ENCODE measurements at regions not wholly inside any gene's neighbourhood (a gene's known extent, or its start where the extent isn't known, plus 50 kb on each side); places are given as distances from the start of the nearest gene placed in this dataset.
"Not testable (repeated sequence)": the region's sequence is repeated elsewhere in the genome, so short reads cannot be mapped to it uniquely, and the experiment has no call there.

- no peak overlapping the region for H3K27ac ChIP-seq
- no peak overlapping the region for H3K4me3 ChIP-seq
- TF ChIP-seq POLR2A (IDR thresholded peaks at IDR 0.05) = no peak
- TF ChIP-seq, protein P1, sequence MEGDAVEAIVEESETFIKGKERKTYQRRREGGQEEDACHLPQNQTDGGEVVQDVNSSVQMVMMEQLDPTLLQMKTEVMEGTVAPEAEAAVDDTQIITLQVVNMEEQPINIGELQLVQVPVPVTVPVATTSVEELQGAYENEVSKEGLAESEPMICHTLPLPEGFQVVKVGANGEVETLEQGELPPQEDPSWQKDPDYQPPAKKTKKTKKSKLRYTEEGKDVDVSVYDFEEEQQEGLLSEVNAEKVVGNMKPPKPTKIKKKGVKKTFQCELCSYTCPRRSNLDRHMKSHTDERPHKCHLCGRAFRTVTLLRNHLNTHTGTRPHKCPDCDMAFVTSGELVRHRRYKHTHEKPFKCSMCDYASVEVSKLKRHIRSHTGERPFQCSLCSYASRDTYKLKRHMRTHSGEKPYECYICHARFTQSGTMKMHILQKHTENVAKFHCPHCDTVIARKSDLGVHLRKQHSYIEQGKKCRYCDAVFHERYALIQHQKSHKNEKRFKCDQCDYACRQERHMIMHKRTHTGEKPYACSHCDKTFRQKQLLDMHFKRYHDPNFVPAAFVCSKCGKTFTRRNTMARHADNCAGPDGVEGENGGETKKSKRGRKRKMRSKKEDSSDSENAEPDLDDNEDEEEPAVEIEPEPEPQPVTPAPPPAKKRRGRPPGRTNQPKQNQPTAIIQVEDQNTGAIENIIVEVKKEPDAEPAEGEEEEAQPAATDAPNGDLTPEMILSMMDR (IDR thresholded peaks at IDR 0.05) = no peak
- H3K4me1 ChIP-seq = no peaks in the 10 kb centered on the region
- DNase-seq = no peak
- no peaks in the 10 kb centered on the region for H3K27me3 ChIP-seq
- 60 to 77% methylated on average over 2 of the region's 2 CpGs for WGBS, 2 donors
- intact Hi-C loops (cut with DNase I) = no loop called here
- H3K9me3 ChIP-seq = no peaks in the 10 kb centered on the region
- H3K36me3 ChIP-seq = no peaks in the 10 kb centered on the region
Measured at GRCh38 chr13:82058364-82058763, 1717.4 kb upstream of the SPRY2 start.

DNA sequence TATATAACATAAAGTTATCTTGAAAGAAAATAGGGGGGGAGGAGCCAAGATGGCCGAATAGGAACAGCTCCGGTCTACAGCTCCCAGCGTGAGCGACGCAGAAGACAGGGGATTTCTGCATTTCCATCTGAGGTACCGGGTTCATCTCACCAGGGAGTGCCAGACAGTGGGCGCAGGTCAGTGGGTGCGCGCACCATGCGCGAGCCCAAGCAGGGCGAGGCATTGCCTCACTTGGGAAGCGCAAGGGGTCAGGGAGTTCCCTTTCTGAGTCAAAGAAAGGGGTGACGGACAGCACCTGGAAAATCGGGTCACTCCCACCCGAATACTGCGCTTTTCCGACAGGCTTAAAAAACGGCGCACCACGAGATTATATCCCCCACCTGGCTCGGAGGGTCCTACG lies 1704.4 kb upstream of the SPRY2 start:
- DNase-seq; H3K4me3 ChIP-seq; H3K4me1 ChIP-seq; H3K27me3 ChIP-seq; H3K36me3 ChIP-seq; H3K9me3 ChIP-seq; intact Hi-C loops (cut with DNase I); H3K27ac ChIP-seq: not testable (repeated sequence)
- 93% methylated on average over 23 of the region's 23 CpGs for WGBS, 2 donors

DNA sequence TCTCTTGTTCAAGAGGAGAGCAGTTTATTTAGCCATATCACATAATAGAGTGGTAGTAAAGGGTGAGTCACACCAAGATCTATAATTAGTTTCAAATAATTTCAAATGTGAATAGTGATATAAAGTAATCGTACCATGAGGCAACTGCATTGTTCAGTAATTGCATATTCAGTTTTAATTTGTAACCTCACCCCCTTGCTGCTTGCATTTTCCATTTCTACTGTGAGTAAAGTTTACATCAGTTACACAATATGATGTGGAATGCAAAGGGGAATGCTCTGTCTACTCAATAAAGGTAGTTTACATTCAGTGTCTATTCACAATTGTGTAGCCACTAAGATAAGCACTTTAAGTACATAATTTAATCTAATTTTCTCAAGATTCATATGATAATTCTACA lies 1695.7 kb upstream of the SPRY2 start:
- TF ChIP-seq EP300 (IDR thresholded peaks at IDR 0.05) (no peak), POLR2AphosphoS5 (IDR thresholded peaks at IDR 0.05) (no peak), POLR2A (IDR thresholded peaks at IDR 0.05) (no peak)
- TF ChIP-seq, protein P1 (IDR thresholded peaks at IDR 0.05) = no peak
- H3K27me3 ChIP-seq = no peaks in the 10 kb centered on the region
- 76% methylated on average over 1 of the region's 1 CpG for WGBS, 2 donors
- H3K27ac ChIP-seq = no peak overlapping the region
- H3K4me1 ChIP-seq = no peaks in the 10 kb centered on the region
- intact Hi-C loops (cut with DNase I) = no loop called here
- H3K36me3 ChIP-seq = no peaks in the 10 kb centered on the region
- no peak for DNase-seq
- H3K9me3 ChIP-seq = no peaks in the 10 kb centered on the region
- H3K4me3 ChIP-seq = no peak overlapping the region

DNA sequence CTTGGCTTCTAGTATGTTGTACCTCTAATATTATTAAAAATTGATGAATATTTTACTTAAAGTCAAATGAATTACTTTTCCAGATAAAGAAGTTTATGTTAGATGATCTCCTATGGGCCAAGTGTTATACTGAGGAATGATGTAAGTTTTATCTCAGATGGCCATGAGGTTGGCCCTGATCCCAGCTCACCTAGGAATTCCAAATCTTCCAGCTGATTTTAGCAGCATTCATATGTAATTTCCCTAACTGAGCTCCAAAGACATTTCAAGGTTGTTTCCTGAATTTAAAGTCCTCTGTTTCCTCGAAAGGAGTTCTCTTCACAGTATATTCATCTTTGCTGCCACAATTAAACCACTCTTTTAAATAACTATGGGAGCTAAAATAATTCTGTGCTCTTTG lies 1670.4 kb upstream of the SPRY2 start:
- Histone ChIP-seq H3K9me3 (no peaks in the 10 kb centered on the region), H3K36me3 (no peaks in the 10 kb centered on the region), H3K4me3 (no peak overlapping the region), H3K27me3 (no peaks in the 10 kb centered on the region), H3K4me1 (no peaks in the 10 kb centered on the region), H3K27ac (no peak overlapping the region)
- WGBS, 2 donors = 51 to 74% methylated on average over 1 of the region's 1 CpG
- intact Hi-C loops (cut with DNase I) = no loop called here
- TF ChIP-seq, protein P1 (IDR thresholded peaks at IDR 0.05) = no peak
- TF ChIP-seq EP300 (IDR thresholded peaks at IDR 0.05) = no peak
- TF ChIP-seq POLR2A (IDR thresholded peaks at IDR 0.05) = no peak
- TF ChIP-seq POLR2AphosphoS5 (IDR thresholded peaks at IDR 0.05) = no peak
- DNase-seq = no peak

- no peak for DNase-seq
- Histone ChIP-seq H3K36me3 (no peaks in the 10 kb centered on the region), H3K4me1 (no peaks in the 10 kb centered on the region), H3K4me3 (no peak overlapping the region), H3K27ac (no peak overlapping the region), H3K9me3 (no peaks in the 10 kb centered on the region), H3K27me3 (no peaks in the 10 kb centered on the region)
- WGBS, 2 donors = 69 to 73% methylated on average over 2 of the region's 2 CpGs
- no peak for TF ChIP-seq EP300 (IDR thresholded peaks at IDR 0.05)
- TF ChIP-seq POLR2AphosphoS5 (IDR thresholded peaks at IDR 0.05) = no peak
- TF ChIP-seq POLR2A (IDR thresholded peaks at IDR 0.05) = no peak
- TF ChIP-seq, protein P1 (IDR thresholded peaks at IDR 0.05) = no peak
- intact Hi-C loops (cut with DNase I) = no loop called here
Measured at GRCh38 chr13:82010780-82011179, 1669.9 kb upstream of the SPRY2 start.

All from sigmoid colon (tissue), 6 donors.